Smooth muscle cell (in vitro differentiated cells): ENCODE measurements at regions not wholly inside any gene's neighbourhood (a gene's known extent, or its start where the extent isn't known, plus 50 kb on each side); places are given as distances from the start of the nearest gene placed in this dataset.

Experiments used
- DNase-seq: peaks from one replicate; lab custom pipeline; 2025; ENCODE audit not compliant: unreplicated experiment; lab: John Stamatoyannopoulos, UW
- H2AFZ ChIP-seq: fragments of 200-600 bp; sonication (generic); 2 replicates; pipeline ENCODE4 v1.6.0; 2016; ENCODE audit warnings: antibody characterized with exemption, low read depth, mild to moderate bottlenecking
- H3F3A ChIP-seq: fragments of 200-600 bp; sonication (generic); 2 replicates; pipeline ENCODE4 v1.6.0; 2017; ENCODE audit warnings: antibody characterized with exemption, low read depth
- H3K27ac ChIP-seq: fragments of 200-600 bp; sonication (generic); 2 replicates; pipeline ENCODE4 v1.5.1; 2016; ENCODE audit warnings: low read depth, mild to moderate bottlenecking
- H3K27me3 ChIP-seq: fragments of 200-600 bp; sonication (generic); 2 replicates; pipeline ENCODE4 v1.6.1; 2016; ENCODE audit warnings: low read depth, mild to moderate bottlenecking
- H3K36me3 ChIP-seq: fragments of 200-600 bp; sonication (generic); 2 replicates; pipeline ENCODE4 v1.5.1; 2016; ENCODE audit warnings: low read depth
- H3K4me1 ChIP-seq: fragments of 200-600 bp; sonication (generic); 2 replicates; pipeline ENCODE4 v1.5.1; 2016; ENCODE audit warnings: low read depth
- H3K4me2 ChIP-seq: fragments of 200-600 bp; sonication (generic); 2 replicates; pipeline ENCODE4 v1.6.0; 2016; ENCODE audit warnings: mild to moderate bottlenecking
- H3K4me3 ChIP-seq: fragments of 200-600 bp; sonication (generic); 2 replicates; pipeline ENCODE4 v1.5.1; 2016; ENCODE audit warnings: mild to moderate bottlenecking
- H3K79me2 ChIP-seq: fragments of 200-600 bp; sonication (generic); 2 replicates; pipeline ENCODE4 v1.6.0; 2016; ENCODE audit warnings: low read depth, mild to moderate bottlenecking
- H3K9ac ChIP-seq: fragments of 200-600 bp; sonication (generic); 2 replicates; pipeline ENCODE4 v1.6.0; 2016; ENCODE audit warnings: low read depth
- H3K9me3 ChIP-seq: fragments of 200-600 bp; sonication (generic); replicated peaks from 2 replicates; pipeline ENCODE4 v1.5.1; 2016; ENCODE audit warnings: low read depth
- H4K20me1 ChIP-seq: fragments of 200-600 bp; sonication (generic); 2 replicates; pipeline ENCODE4 v1.6.0; 2016; ENCODE audit warnings: low read depth
- WGBS: methylation state at CpG from one replicate; pipeline ENCODE4 v1.1.7; 2016; ENCODE audit warnings: low lambda C conversion rate; 5-methylcytosine and 5-hydroxymethylcytosine counted together
- TF ChIP-seq, protein P1 (sequence below): fragments of 200-600 bp; sonication (generic); IDR thresholded peaks from 2 replicates; pipeline ENCODE4 v1.5.1; 2017; ENCODE audit warnings: borderline replicate concordance, mild to moderate bottlenecking, antibody characterized with exemption; ENCODE audit not compliant: insufficient read depth, poor library complexity, severe bottlenecking

DNA sequence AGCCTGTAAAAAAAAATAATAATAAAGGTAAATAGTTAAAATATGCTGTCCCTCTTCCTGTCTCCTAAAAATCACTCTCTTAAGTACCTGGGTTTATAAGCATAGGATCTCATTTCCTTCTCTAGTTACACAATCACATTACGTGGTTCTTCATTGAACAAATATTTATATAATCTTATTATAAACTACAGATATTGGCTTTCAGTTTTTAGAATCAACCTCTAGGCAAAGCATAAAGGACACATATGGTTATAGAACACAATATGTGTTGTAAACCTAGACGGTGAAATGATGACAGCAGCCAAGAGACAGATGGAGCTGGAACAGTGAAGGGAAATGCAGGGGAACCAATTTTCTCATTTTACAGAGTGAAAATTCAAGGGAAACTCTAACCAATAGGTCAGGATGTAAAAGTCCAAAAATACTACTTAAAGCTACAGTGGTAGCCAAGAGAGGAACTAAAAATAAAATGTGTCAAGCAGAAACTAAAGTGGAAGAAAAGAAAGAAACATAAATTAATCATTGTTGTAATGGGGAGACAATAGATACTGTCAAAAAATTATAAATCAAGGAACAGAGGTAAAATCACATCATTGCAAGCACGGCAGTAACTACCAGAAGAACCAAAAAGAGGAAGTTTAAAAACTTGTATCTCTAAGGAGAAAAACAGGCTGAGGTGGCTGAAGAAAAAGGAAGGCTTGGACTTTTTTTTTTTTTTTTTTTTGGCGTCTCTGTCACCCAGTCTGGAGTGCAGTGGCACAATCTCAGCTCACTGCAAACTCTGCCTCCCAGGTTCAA, 82.8 kb upstream of the CDYL start:
- TF ChIP-seq, protein P1, sequence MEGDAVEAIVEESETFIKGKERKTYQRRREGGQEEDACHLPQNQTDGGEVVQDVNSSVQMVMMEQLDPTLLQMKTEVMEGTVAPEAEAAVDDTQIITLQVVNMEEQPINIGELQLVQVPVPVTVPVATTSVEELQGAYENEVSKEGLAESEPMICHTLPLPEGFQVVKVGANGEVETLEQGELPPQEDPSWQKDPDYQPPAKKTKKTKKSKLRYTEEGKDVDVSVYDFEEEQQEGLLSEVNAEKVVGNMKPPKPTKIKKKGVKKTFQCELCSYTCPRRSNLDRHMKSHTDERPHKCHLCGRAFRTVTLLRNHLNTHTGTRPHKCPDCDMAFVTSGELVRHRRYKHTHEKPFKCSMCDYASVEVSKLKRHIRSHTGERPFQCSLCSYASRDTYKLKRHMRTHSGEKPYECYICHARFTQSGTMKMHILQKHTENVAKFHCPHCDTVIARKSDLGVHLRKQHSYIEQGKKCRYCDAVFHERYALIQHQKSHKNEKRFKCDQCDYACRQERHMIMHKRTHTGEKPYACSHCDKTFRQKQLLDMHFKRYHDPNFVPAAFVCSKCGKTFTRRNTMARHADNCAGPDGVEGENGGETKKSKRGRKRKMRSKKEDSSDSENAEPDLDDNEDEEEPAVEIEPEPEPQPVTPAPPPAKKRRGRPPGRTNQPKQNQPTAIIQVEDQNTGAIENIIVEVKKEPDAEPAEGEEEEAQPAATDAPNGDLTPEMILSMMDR: no peak
- H3K9ac ChIP-seq: no peak overlapping the region
- DNase-seq: no peak

DNA sequence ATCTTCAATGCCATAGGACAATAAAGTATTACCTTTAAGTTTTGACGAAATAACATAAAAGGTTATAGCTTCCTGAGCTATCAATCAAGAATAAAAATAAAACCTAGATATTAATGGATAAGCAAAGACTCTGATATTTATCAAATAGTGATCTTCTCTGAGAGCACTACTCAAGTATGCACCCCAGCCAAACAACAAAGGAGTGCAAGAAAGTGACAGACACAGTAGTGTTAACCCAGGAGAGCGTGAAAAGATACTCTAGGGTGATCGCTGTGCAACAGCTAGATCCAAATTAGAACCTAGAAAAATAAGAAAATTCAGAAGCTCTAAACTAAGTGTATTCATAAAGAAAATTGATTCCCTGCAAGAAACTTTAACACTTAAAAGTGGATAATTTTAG, 83.5 kb upstream of the CDYL start:
- H4K20me1 ChIP-seq: no peaks in the 10 kb centered on the region
- no peaks in the 10 kb centered on the region for H3K9me3 ChIP-seq
- no peaks in the 10 kb centered on the region for H3K27me3 ChIP-seq
- TF ChIP-seq, protein P1: no peak
- no peak overlapping the region for H3K4me2 ChIP-seq
- no peak overlapping the region for H3K9ac ChIP-seq
- no peak overlapping the region for H3K4me3 ChIP-seq
- no peak overlapping the region for H2AFZ ChIP-seq
- H3K4me1 ChIP-seq: peaks cover 3% of the 10 kb centered on the region
- H3K36me3 ChIP-seq: no peaks in the 10 kb centered on the region
- DNase-seq: no peak
- H3F3A ChIP-seq: peaks cover 3% of the 10 kb centered on the region
- no peak overlapping the region for H3K27ac ChIP-seq
- H3K79me2 ChIP-seq: no peaks in the 10 kb centered on the region
- WGBS: over 99% methylated on average over 3 of the region's 3 CpGs

More for the DNA sequence above, 82.8 kb upstream of the CDYL start:
- no peaks in the 10 kb centered on the region for H3K36me3 ChIP-seq
- H3K4me3 ChIP-seq: no peak overlapping the region
- WGBS: 69% methylated on average over 4 of the region's 4 CpGs
- no peaks in the 10 kb centered on the region for H3F3A ChIP-seq
- no peak overlapping the region for H2AFZ ChIP-seq
- no peaks in the 10 kb centered on the region for H3K27me3 ChIP-seq
- H3K27ac ChIP-seq: no peak overlapping the region
- no peaks in the 10 kb centered on the region for H3K9me3 ChIP-seq
- no peak overlapping the region for H3K4me2 ChIP-seq
- no peaks in the 10 kb centered on the region for H4K20me1 ChIP-seq
- H3K4me1 ChIP-seq: peaks cover 3% of the 10 kb centered on the region
- no peaks in the 10 kb centered on the region for H3K79me2 ChIP-seq

DNA sequence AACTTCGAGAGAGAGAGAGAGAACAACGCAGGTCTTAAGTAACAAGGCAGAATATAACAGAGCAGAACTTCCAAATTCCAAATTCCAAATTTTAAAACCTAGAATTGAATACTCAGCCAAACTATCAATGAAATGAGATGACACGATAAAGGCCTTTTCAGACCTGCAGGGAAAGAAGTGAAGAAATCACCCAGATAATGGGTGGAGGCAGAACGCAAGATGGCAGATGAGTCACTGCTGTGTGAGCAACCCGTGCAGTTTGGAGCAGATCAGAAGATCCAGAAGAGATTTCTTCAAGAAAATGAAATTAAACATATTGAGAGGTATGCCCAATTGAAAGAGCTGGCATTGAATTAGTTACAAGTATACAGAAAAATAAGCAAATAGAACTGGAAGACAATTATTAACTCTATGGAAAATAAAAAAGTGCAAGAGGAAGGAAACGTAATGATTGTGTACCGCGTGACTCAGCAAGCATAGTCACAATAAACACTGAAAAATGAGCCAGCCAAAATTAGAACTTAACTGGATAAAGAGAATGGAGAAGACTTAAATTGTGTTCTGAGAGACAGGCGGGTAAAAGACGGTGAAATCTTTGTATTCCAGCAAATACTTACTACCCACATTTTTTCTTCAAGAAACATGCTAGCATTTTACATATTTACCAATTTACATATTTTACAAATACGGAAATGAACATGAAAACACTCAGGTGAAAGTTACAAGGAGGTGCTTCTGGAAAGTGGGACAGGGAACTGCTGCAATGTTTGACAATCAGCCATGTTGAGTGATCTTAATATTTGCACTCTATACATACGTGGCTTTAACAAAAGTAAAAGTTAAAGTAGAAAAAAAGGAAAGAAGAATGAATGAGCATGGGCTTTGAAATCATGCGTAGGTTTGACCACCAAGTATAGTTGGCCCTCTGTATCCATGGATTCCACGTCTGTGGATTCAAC, 87.9 kb upstream of the CDYL start:
- H4K20me1 ChIP-seq: no peaks in the 10 kb centered on the region
- TF ChIP-seq, protein P1: no peak
- H3K79me2 ChIP-seq: no peaks in the 10 kb centered on the region
- H3K27ac ChIP-seq: peak overlapping the region; percentile 85
- H3K27me3 ChIP-seq: no peaks in the 10 kb centered on the region
- H3F3A ChIP-seq: peaks cover 5% of the 10 kb centered on the region
- H3K36me3 ChIP-seq: no peaks in the 10 kb centered on the region
- WGBS: 44% methylated on average over 14 of the region's 14 CpGs
- H2AFZ ChIP-seq: peak overlapping the region; percentile 60
- no peak for DNase-seq
- peaks cover 3% of the 10 kb centered on the region for H3K4me1 ChIP-seq
- H3K4me3 ChIP-seq: peak overlapping the region; percentile 37
- peak overlapping the region; percentile 79 for H3K4me2 ChIP-seq
- peak overlapping the region; percentile 59 for H3K9ac ChIP-seq
- H3K9me3 ChIP-seq: no peaks in the 10 kb centered on the region
